ENCODE measurements at regions not wholly inside any gene's neighbourhood (a gene's known extent, or its start where the extent isn't known, plus 50 kb on each side); places are given as distances from the start of the nearest gene placed in this dataset.

- Mint-ChIP-seq H3K27ac (peak overlapping the region in 1 of 6 donors; percentile 13), H3K4me1 (peaks cover 14 to 16% (median 16%) of the 10 kb centered on the region in 3 donors), H3K36me3 (peaks cover 10 to 13% of the 10 kb centered on the region in 2 donors), H3K4me3 (no peak overlapping the region), H3K27me3 (peaks cover 0 to 5% (median 4%) of the 10 kb centered on the region in 3 donors), H3K9me3 (peaks cover 0 to 10% (median 6%) of the 10 kb centered on the region in 7 donors)
- DNase-seq = no peak
- ATAC-seq (ENCODE audit: low read depth in 2 of 2) = no peak
Measured at GRCh38 chr2:39516347-39517101, 79.4 kb upstream of the MAP4K3 start.

DNA sequence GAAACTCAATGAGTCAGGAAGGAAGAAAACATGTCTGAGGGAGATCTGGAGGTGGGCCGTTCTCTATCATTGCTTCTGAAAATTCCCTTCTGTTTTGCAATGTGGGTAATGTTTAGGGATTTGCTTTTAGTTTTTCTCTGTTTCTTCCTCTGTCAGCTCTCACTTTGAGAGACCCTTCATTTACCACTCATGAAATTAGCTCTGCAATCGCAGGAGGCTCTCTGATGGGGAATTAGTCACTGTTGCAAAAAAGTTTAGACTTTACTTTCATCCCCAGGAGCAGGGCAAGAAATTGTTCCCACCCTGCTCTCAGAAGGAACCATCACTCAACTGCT lies 80.0 kb upstream of the MAP4K3 start:
- ATAC-seq (ENCODE audit: low read depth in 2 of 2) (no peak), DNase-seq (no peak)
- H3K4me1 Mint-ChIP-seq = peaks cover 14 to 16% (median 16%) of the 10 kb centered on the region in 3 donors
- peaks cover 0 to 5% (median 4%) of the 10 kb centered on the region in 3 donors for H3K27me3 Mint-ChIP-seq
- no peak overlapping the region for H3K27ac Mint-ChIP-seq
- peaks cover 13 to 15% of the 10 kb centered on the region in 2 donors for H3K36me3 Mint-ChIP-seq
- H3K4me3 Mint-ChIP-seq = no peak overlapping the region
- H3K9me3 Mint-ChIP-seq = peaks cover under 1 to 14% (median 7%) of the 10 kb centered on the region in 7 donors

GRCh38 chr2:39517622-39518021 lies 80.5 kb upstream of the MAP4K3 start:
- Mint-ChIP-seq H3K36me3 (peaks cover 13 to 21% of the 10 kb centered on the region in 2 donors), H3K27ac (no peak overlapping the region), H3K27me3 (peaks cover 0 to 5% (median 4%) of the 10 kb centered on the region in 3 donors), H3K4me3 (no peak overlapping the region), H3K9me3 (peaks cover 3 to 18% (median 11%) of the 10 kb centered on the region in 7 donors), H3K4me1 (peaks cover 14 to 16% (median 16%) of the 10 kb centered on the region in 3 donors)
- no peak for ATAC-seq (ENCODE audit: low read depth in 2 of 2)
- no peak for DNase-seq

GRCh38 chr2:39519886-39520285 lies 82.8 kb upstream of the MAP4K3 start:
- ATAC-seq (ENCODE audit: low read depth in 2 of 2) = no peak
- peaks cover 3 to 18% (median 11%) of the 10 kb centered on the region in 7 donors for H3K9me3 Mint-ChIP-seq

DNA sequence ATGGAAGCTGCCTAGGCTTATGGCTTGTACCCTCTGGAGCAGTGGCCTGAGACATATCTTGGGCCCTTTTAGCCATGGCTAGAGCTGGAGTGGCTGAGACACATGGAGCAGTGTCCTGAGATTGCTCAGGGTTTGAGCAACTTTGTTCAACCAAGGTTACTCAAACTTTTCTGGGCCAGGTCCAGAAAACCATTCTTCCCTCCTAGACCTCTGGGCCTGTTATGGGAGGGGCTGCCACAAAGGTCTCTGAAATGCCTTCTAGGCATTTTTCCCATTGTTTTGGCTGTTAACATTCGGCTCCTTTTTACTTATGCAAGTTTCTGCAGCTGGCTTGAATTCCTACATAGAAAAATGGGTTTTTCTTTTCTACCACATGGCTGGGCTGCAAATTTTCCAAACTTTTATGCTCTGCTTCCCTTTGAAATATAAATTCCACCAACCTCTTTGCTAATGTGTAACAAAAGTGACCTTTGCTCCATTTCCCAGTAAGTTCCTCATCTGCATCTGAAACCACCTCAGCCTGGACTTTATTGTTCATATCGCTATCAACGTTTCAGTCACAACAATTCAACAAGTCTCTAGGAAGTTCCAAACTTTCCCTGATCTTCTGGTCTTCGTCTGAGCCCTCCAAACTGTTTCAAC lies 84.9 kb upstream of the MAP4K3 start:
- no peak overlapping the region for H3K4me3 Mint-ChIP-seq
- DNase-seq (no peak), ATAC-seq (ENCODE audit: low read depth in 2 of 2) (no peak)
- H3K36me3 Mint-ChIP-seq = peaks cover 10 to 23% of the 10 kb centered on the region in 2 donors
- H3K9me3 Mint-ChIP-seq = peaks cover 3 to 18% (median 11%) of the 10 kb centered on the region in 7 donors
- no peak overlapping the region for H3K27ac Mint-ChIP-seq
- H3K27me3 Mint-ChIP-seq = peaks cover 0 to 5% (median 0%) of the 10 kb centered on the region in 3 donors
- peaks cover 19 to 29% (median 21%) of the 10 kb centered on the region in 3 donors for H3K4me1 Mint-ChIP-seq

More at GRCh38 chr2:39519886-39520285, 82.8 kb upstream of the MAP4K3 start:
- peaks cover 4 to 13% (median 7%) of the 10 kb centered on the region in 3 donors for H3K4me1 Mint-ChIP-seq
- DNase-seq = no peak
- H3K27me3 Mint-ChIP-seq = peaks cover 0 to 5% (median 0%) of the 10 kb centered on the region in 3 donors
- no peak overlapping the region for H3K27ac Mint-ChIP-seq
- peaks cover 13 to 23% of the 10 kb centered on the region in 2 donors for H3K36me3 Mint-ChIP-seq
- no peak overlapping the region for H3K4me3 Mint-ChIP-seq

DNA sequence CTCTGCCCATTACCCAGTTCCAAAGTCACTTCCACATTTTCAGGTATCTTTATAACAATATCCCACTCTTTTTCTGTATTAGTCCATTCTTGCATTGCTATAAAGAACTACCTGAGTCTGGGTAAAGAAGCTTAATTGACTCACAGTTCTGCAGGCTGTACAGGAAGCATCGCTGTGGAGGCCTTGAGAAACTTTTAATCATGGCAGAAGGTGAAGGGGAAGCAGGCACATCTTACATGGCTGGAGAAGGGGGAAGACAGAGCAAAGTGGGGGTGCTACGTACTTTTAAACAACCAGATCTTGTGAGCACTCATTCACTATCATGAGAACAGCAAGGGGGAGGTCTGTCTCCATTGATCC lies 85.4 kb upstream of the MAP4K3 start:
- Mint-ChIP-seq H3K9me3 (peaks cover 3 to 18% (median 11%) of the 10 kb centered on the region in 7 donors), H3K27ac (no peak overlapping the region), H3K27me3 (peaks cover 0 to 5% (median 0%) of the 10 kb centered on the region in 3 donors), H3K36me3 (peaks cover 10 to 23% of the 10 kb centered on the region in 2 donors), H3K4me3 (no peak overlapping the region), H3K4me1 (peaks cover 23 to 34% (median 26%) of the 10 kb centered on the region in 3 donors)
- DNase-seq (no peak), ATAC-seq (ENCODE audit: low read depth in 2 of 2) (no peak)

DNA sequence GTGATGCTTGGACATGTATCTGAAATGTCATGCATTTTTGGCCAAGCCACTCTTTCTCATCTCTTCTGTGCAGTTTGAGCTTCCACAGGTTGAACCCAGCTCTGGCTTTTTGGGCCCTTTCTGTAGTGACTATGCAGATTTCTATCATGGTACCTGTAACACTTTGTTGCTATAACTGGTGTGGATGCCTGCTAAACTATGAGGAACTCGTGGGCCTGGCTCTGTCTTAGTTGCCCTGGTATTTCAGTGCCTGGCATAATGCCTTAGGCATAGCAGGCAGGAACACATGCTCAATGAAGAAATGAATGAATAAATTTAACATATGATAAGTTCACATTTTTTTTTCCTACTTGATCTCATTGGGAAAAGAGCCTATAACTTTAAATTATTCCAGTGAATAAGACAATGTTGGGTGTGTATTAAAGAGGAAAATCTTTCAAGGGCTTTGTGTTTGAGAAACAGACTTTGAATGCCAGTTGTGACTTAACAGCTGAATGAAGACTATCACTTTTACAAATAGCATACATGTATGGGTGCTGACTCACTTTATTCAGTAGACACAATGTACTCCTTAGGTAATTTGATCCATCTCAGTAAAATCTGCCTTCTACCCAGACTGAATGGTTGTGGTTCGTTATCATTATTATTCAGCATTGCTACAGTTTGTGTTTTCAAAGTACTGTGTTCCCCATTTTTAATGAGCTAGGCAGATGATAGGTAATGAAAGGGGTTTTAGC lies 86.4 kb upstream of the MAP4K3 start:
- no peaks in the 10 kb centered on the region for H3K27me3 Mint-ChIP-seq
- H3K27ac Mint-ChIP-seq = peak overlapping the region in 1 of 6 donors; percentile 1
- no peak overlapping the region for H3K4me3 Mint-ChIP-seq
- no peak for ATAC-seq (ENCODE audit: low read depth in 2 of 2)
- peaks cover 10 to 23% of the 10 kb centered on the region in 2 donors for H3K36me3 Mint-ChIP-seq
- H3K9me3 Mint-ChIP-seq = peaks cover 3 to 18% (median 11%) of the 10 kb centered on the region in 7 donors
- no peak for DNase-seq
- H3K4me1 Mint-ChIP-seq = peaks cover 27 to 43% (median 30%) of the 10 kb centered on the region in 3 donors

GRCh38 chr2:39524061-39524460 lies 87.0 kb upstream of the MAP4K3 start:
- peaks cover 3 to 18% (median 11%) of the 10 kb centered on the region in 7 donors for H3K9me3 Mint-ChIP-seq
- DNase-seq = no peak
- peaks cover 10 to 23% of the 10 kb centered on the region in 2 donors for H3K36me3 Mint-ChIP-seq
- no peak overlapping the region for H3K4me3 Mint-ChIP-seq
- no peak for ATAC-seq (ENCODE audit: low read depth in 2 of 2)
- H3K27me3 Mint-ChIP-seq = no peaks in the 10 kb centered on the region
- peaks cover 27 to 43% (median 30%) of the 10 kb centered on the region in 3 donors for H3K4me1 Mint-ChIP-seq
- H3K27ac Mint-ChIP-seq = no peak overlapping the region

DNA sequence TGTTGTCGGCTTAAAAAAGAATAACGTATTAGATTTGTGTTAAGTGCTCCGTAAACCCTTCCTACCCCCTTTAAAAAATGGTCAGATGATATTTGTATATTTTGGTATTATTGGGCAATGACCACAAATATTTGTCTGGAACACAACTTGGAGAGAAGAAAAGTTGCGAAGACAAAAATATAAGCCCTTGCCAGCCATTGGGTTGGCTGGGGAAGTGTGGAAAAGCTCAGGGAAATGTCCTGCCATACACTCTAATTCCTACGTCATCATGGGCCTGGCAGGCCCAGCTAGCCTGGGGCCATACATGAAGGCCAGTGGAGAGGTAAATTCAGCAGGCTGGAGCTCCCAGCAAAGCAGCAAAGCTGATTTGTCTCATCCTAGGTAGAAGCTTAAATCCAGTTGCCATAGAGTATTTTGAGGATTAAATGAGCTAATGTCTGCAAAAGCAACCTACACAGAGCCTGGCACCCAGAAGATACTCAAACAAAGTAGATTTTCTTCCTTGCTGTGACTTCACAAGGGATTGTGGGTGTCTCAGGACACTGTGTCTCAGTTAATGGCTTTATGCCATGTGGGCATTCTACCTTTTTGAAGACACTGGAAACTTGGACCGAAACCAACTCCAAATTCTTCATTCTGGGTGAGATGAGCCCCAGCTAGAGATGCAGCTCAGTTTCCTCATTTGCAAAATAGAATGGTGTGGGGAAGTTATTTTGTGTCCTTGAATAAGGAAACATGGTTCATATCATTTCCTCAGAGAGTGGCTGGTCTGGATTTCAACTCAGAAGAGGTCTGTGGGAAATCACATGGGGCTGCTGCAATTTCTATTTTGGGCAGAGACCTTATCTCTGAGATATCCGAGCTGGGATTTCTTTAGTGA lies 87.9 kb upstream of the MAP4K3 start:
- ATAC-seq (ENCODE audit: low read depth in 2 of 2) = peak; percentile 18
- Mint-ChIP-seq H3K27me3 (no peaks in the 10 kb centered on the region), H3K4me1 (peaks cover 27 to 43% (median 30%) of the 10 kb centered on the region in 3 donors), H3K27ac (peak overlapping the region in 1 of 6 donors; percentile 97), H3K9me3 (peaks cover 3 to 18% (median 11%) of the 10 kb centered on the region in 7 donors), H3K4me3 (peak overlapping the region in 2 of 8 donors; percentile 55 to 80), H3K36me3 (peaks cover 10 to 23% of the 10 kb centered on the region in 2 donors)
- DNase-seq = no peak

GRCh38 chr2:39525636-39526412 lies 88.7 kb upstream of the MAP4K3 start:
- Mint-ChIP-seq H3K9me3 (peaks cover 3 to 15% (median 10%) of the 10 kb centered on the region in 7 donors), H3K4me1 (peaks cover 30 to 50% (median 31%) of the 10 kb centered on the region in 3 donors), H3K36me3 (peaks cover 7 to 20% of the 10 kb centered on the region in 2 donors), H3K27me3 (no peaks in the 10 kb centered on the region), H3K27ac (peak overlapping the region in 4 of 6 donors; percentile 27 to 97 (median 48)), H3K4me3 (peak overlapping the region in 6 of 8 donors; percentile 3 to 80 (median 52))
- ATAC-seq (ENCODE audit: low read depth in 2 of 2) (no peak), DNase-seq (no peak)

- DNase-seq (no peak), ATAC-seq (ENCODE audit: low read depth in 2 of 2) (no peak)
- no peaks in the 10 kb centered on the region for H3K9me3 Mint-ChIP-seq
- peaks cover 40 to 63% (median 41%) of the 10 kb centered on the region in 3 donors for H3K4me1 Mint-ChIP-seq
- H3K27me3 Mint-ChIP-seq = no peaks in the 10 kb centered on the region
- H3K4me3 Mint-ChIP-seq = no peak overlapping the region
- H3K27ac Mint-ChIP-seq = peak overlapping the region in 1 of 6 donors; percentile 65
- H3K36me3 Mint-ChIP-seq = no peaks in the 10 kb centered on the region
Measured at GRCh38 chr2:39528701-39529100, 91.6 kb upstream of the MAP4K3 start.

- peaks cover 0 to 2% (median 0%) of the 10 kb centered on the region in 3 donors for H3K27me3 Mint-ChIP-seq
- H3K4me1 Mint-ChIP-seq = peaks cover 36 to 57% (median 37%) of the 10 kb centered on the region in 3 donors
- H3K9me3 Mint-ChIP-seq = no peaks in the 10 kb centered on the region
- DNase-seq = no peak
- no peaks in the 10 kb centered on the region for H3K36me3 Mint-ChIP-seq
- no peak overlapping the region for H3K27ac Mint-ChIP-seq
- ATAC-seq (ENCODE audit: low read depth in 2 of 2) = no peak
- H3K4me3 Mint-ChIP-seq = no peak overlapping the region
Measured at GRCh38 chr2:39529836-39530235, 92.8 kb upstream of the MAP4K3 start.

Data from naive B cell (primary cell).